Ovary (tissue), 7 donors: ENCODE measurements at regions not wholly inside any gene's neighbourhood (a gene's known extent, or its start where the extent isn't known, plus 50 kb on each side); places are given as distances from the start of the nearest gene placed in this dataset.

Source experiments
- DNase-seq, 5 donors: peaks; one replicate each; pipeline ENCODE4 v3.0.0-alpha.2; 2019 to 2020
- H3K27ac ChIP-seq, 2 donors: fragments of 200-600 bp; one replicate each; pipeline versions ENCODE4 v1.5.1 to v1.8.0; 2019 to 2022
- H3K27me3 ChIP-seq: fragments of 200-600 bp; one replicate; pipeline ENCODE4 v1.8.0; 2022
- H3K36me3 ChIP-seq: fragments of 200-600 bp; sonication (generic); one replicate; pipeline ENCODE4 v1.5.1; 2019
- H3K4me1 ChIP-seq: one replicate; pipeline ENCODE4 v1.8.1; 2013; ENCODE audit warnings: mild to moderate bottlenecking, moderate library complexity; ENCODE audit not compliant: insufficient read depth
- H3K4me3 ChIP-seq: fragments of 200-600 bp; sonication (generic); one replicate; pipeline ENCODE4 v1.5.1; 2017
- H3K9me3 ChIP-seq, 2 donors: fragments of 200-600 bp in 1 of 2; sonication (generic) in 1 of 2; one replicate each; pipeline versions ENCODE4 v1.5.1 to v1.8.1; 2013 to 2019; ENCODE audit warnings: mild to moderate bottlenecking in 1 of 2, moderate library complexity in 1 of 2
- EP300 ChIP-seq: sonication (generic); formaldehyde crosslinking; IDR thresholded peaks from one replicate; pipeline ENCODE4 v1.6.1; 2017; ENCODE audit warnings: antibody characterized with exemption
- POLR2A ChIP-seq: fragments of 450-650 bp; IDR thresholded peaks from one replicate; pipeline ENCODE4 v1.6.1; 2017; ENCODE audit warnings: antibody characterized with exemption, mild to moderate bottlenecking, moderate library complexity
- WGBS, 3 donors: extraction: QIAGEN DNeasy Blood & Tissue Kit in 1 of 3; methylation state at CpG; one replicate each; pipeline versions ENCODE4 v1.1.5 to v1.1.7; 2013 to 2017; 5-methylcytosine and 5-hydroxymethylcytosine counted together
- intact Hi-C, 4 donors: fragments of 100-400 bp; cut with DNase I; formaldehyde crosslinking; loops; one replicate each; pipeline versions ENCODE4 v1.11.0 to v1.15.1; 2022 to 2023
- TF ChIP-seq, protein P1 (sequence below), 3 donors: fragments of 450-650 bp in 2 of 3; fragments of 200-600 bp in 1 of 3; IDR thresholded peaks; one replicate each; pipeline versions ENCODE4 v1.5.1 to v1.8.0; 2016 to 2022; ENCODE audit warnings: antibody characterized with exemption in 3 of 3, mild to moderate bottlenecking in 1 of 3
- donor health status: DM: no; HTN: no; CAD: no; lungs with moderate emphysema.
- donor health status: DM: no; HTN: no; CAD: no.
- donor health status: Bipolar disorder and iron deficiency.
- donor health status: DM: no; HTN: no; CAD: no.
- donor health status: DM: yes; HTN: yes; CAD: no.

- Histone ChIP-seq H3K4me3 (no peak overlapping the region), H3K4me1 (no peaks in the 10 kb centered on the region), H3K36me3 (no peaks in the 10 kb centered on the region), H3K9me3 (no peaks in the 10 kb centered on the region), H3K27me3 (no peaks in the 10 kb centered on the region), H3K27ac (no peak overlapping the region)
- DNase-seq = no peak
- TF ChIP-seq, protein P1, sequence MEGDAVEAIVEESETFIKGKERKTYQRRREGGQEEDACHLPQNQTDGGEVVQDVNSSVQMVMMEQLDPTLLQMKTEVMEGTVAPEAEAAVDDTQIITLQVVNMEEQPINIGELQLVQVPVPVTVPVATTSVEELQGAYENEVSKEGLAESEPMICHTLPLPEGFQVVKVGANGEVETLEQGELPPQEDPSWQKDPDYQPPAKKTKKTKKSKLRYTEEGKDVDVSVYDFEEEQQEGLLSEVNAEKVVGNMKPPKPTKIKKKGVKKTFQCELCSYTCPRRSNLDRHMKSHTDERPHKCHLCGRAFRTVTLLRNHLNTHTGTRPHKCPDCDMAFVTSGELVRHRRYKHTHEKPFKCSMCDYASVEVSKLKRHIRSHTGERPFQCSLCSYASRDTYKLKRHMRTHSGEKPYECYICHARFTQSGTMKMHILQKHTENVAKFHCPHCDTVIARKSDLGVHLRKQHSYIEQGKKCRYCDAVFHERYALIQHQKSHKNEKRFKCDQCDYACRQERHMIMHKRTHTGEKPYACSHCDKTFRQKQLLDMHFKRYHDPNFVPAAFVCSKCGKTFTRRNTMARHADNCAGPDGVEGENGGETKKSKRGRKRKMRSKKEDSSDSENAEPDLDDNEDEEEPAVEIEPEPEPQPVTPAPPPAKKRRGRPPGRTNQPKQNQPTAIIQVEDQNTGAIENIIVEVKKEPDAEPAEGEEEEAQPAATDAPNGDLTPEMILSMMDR (IDR thresholded peaks at IDR 0.05) = no peak
- TF ChIP-seq EP300 (no peak), POLR2A (no peak)
- intact Hi-C loops = no loop called here
Observed at GRCh38 chr2:185441486-185442005, 297.1 kb upstream of the FSIP2 start.

DNA sequence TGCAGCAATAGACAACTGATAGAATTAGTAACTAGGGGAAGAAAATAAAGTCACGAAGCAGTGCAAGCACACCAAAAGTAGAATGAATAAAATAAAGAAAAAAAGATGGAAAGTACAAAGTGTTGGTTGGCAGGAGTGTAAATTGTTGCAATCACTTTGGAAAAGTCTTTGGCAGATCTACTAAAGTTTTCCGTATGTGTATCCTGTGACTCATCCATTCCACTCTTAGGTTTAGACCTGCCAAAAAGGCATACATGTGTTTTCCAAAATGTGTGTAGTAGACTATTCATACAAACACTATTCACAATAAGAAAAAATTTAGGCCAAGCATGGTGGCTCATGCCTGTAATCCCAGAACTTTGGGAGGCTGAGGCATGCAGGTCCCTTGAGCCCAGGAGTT lies 282.1 kb upstream of the FSIP2 start:
- TF ChIP-seq EP300 (no peak), POLR2A (no peak)
- TF ChIP-seq, protein P1 (IDR thresholded peaks at IDR 0.05) = no peak

GRCh38 chr2:185463481-185463880 lies 275.1 kb upstream of the FSIP2 start:
- H3K9me3 ChIP-seq = no peaks in the 10 kb centered on the region
- no peaks in the 10 kb centered on the region for H3K27me3 ChIP-seq
- intact Hi-C loops = no loop called here
- 86 to 90% (median 90%) methylated on average over 3 of the region's 3 CpGs for whole genome bisulfite sequencing, 3 donors
- H3K27ac ChIP-seq = no peak overlapping the region
- TF ChIP-seq POLR2A = no peak
- TF ChIP-seq, protein P1 (IDR thresholded peaks at IDR 0.05) = no peak
- no peak for TF ChIP-seq EP300
- H3K36me3 ChIP-seq = no peaks in the 10 kb centered on the region
- no peak overlapping the region for H3K4me3 ChIP-seq
- H3K4me1 ChIP-seq = no peaks in the 10 kb centered on the region
- no peak for DNase-seq

More for the DNA sequence above, 282.1 kb upstream of the FSIP2 start:
- Histone ChIP-seq H3K27me3 (no peaks in the 10 kb centered on the region), H3K4me1 (no peaks in the 10 kb centered on the region), H3K27ac (no peak overlapping the region), H3K4me3 (no peak overlapping the region), H3K9me3 (no peaks in the 10 kb centered on the region), H3K36me3 (no peaks in the 10 kb centered on the region)
- 26 to 47% (median 34%) methylated on average over 2 of the region's 2 CpGs for WGBS, 3 donors
- DNase-seq = no peak
- intact Hi-C loops = no loop called here

DNA sequence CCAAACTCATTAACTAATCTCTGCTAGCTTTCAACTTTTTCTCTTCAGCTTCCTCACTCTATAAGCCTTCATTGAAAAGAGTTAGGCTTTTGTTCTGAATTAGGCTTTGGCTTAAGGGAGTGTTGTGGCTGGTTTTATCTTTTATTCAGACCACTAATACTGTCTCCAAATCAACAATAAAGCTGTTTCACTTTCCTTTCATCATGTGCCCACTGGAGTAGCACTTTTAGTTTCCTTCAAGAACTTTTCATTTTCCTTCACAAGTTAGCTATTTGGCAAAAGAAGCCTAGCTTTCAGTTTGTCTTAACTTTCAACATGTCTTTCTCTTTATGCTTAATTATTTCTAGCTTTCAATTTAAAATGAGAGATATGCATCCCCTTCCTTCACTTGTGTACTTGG lies 271.7 kb upstream of the FSIP2 start:
- H3K9me3 ChIP-seq = no peaks in the 10 kb centered on the region
- DNase-seq = no peak
- no peak overlapping the region for H3K27ac ChIP-seq
- no peaks in the 10 kb centered on the region for H3K27me3 ChIP-seq
- TF ChIP-seq POLR2A (no peak), EP300 (no peak)
- TF ChIP-seq, protein P1 (IDR thresholded peaks at IDR 0.05) = no peak
- no peak overlapping the region for H3K4me3 ChIP-seq
- H3K36me3 ChIP-seq = no peaks in the 10 kb centered on the region
- intact Hi-C loops = no loop called here
- no peaks in the 10 kb centered on the region for H3K4me1 ChIP-seq
